Occipital lobe (tissue), 1 donor: ENCODE measurements at regions not wholly inside any gene's neighbourhood (a gene's known extent, or its start where the extent isn't known, plus 50 kb on each side); places are given as distances from the start of the nearest gene placed in this dataset.

Source experiments
- DNase-seq: peaks from one replicate; lab custom pipeline; 2025; lab: John Stamatoyannopoulos, UW

DNA sequence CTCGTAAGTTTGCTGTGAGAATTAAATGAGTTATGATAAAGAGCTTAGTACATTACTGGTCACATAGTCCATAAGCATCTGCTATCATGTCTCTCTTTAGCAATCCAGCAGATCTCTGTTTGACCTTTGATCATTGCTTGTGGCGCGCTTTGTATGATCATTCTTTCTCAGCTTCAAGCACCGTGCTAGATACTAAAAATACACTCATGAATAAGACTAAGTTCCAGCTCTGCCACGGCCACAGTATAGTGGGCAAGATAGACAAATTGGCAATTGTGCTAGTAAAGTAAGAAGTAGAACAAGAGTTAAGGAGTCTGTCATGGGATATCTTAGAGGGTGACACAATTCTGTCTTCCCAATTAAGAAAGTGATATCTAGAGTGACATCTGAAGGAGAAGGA is 75.2 kb upstream of the ADGRF1 start:
- DNase-seq = no peak

DNA sequence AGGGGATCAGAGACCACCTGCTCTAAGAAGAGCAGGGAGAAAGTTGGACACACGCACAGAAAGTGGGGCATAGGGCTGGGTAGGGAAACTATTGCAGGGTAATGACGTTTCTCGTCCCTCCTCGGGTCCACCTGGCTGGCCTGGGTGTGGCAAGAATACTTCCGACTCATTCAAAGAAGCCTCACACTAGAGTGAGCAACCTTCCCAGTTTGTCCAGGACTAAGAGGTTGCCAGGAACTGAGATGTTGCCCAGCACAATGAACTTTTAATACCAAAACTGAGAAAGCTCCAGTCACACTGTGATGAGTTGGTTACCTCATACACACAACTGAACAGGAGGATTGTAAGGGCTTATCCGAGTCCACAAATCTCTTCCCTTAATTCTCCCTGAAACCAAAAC is 74.5 kb upstream of the ADGRF1 start:
- no peak for DNase-seq

DNA sequence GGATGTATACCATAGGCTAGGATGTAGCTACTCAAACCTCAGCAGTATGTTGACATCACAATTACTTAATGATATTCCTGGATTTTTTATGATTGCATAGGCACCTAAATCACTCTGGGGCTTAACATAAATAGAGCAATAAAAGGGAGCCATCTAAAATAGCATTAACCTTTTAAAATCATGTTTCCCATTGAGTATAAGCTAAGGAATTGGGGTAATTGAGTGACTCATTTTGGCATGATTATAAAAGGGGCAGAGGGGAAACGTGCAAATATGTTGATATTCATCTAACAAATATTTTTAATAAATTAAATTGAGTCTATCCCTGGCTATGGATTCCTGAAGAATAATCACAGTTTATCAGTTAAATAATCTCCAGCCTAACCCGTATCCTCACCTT is 74.0 kb upstream of the ADGRF1 start:
- no peak for DNase-seq

DNA sequence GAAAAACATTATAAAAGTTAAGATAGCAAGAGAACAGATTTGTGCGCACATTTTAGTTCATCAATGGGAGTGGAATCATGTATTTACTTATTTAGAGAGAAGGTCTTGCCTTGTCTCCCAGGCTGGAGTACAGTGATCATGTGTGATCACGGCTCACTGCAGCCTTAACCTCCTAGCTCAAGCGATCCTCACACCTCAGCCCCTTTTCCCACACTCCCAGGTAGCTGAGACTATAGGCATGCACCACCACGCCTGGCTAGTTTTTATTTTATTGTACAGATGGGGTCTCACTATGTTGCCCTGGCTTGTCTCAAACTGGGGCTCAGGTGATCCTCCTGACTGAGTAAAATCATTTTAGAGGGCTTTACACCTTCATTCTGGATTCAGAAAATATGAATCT is 72.3 kb upstream of the ADGRF1 start:
- no peak for DNase-seq

DNA sequence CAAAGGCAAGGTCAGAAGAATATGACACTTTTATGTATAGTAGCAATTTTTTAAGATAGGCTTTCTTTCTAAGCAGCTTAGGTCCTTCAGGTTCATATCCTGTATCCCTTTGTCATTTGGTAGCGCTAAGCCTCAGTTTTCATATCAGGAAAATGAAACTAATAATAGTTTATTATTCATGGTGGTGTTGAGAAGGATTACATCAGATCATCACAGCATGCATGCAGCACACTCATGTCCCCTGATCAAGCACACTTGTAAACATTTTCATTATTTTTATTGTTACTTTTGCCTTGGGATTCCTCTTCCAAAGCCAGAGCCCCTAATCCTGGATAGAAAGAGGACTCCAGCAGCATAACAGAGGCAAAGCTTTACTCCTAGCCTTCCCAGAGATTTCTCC is 70.2 kb upstream of the ADGRF1 start:
- no peak for DNase-seq

DNA sequence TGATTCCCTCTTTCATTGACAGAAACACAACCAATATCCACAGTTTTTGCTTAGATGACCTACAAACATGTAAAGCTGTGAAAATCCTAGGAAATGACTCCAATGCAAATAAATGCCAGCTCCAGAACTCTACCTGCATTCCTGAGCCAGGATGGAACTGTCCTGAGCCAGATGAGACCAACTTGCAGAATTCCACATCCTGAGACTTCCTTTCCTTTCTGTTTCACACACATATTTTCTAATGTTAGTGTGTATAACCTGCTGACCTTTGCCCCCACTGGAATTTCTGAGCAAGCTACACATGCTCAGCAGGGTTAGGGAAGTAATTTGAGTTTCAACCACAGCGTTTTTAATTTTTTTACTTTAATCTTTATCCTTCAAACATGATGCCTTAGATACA is 69.6 kb upstream of the ADGRF1 start:
- DNase-seq = no peak

DNA sequence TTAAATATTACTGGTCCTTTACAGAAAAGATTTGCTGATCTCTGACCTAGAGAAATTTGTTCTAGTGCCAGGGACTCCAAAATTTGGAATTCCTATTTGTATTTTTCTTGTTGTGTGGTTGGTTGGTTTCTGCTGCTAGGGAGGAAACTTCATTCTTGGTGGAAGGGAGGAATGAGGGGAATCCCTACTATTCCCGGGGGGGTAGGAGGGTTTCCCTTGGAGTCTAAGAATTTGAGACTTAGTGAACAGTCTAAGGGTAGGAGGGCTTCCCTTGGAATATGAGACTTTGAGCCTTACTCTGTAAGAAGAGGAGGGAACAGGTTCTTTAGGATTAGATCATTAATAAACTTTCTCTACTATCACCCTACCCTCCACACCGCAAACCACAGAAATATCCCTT is 67.1 kb upstream of the ADGRF1 start:
- no peak for DNase-seq

DNA sequence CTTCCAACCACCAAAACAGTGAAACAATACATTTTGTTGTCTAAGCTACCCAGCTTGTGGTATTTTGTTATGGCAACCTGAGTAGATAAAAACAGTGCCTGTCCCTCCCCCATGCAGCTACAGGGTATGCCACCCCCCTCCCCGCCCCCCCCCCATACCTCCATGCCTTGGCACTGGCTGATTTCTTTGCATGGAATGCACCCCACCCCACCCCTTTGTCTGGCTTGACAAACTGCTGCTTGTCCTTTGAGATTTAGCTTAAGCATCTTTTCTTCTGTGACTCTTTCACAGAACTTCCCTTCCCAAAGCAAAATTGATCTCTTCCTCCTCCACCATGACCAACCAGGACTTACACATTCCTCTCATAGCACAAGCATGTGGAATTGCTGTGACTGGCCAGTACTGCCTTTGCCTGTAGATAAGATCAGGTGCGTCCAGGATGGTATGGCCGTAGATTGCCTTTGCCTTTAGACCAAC is 64.6 kb upstream of the ADGRF1 start:
- no peak for DNase-seq

DNA sequence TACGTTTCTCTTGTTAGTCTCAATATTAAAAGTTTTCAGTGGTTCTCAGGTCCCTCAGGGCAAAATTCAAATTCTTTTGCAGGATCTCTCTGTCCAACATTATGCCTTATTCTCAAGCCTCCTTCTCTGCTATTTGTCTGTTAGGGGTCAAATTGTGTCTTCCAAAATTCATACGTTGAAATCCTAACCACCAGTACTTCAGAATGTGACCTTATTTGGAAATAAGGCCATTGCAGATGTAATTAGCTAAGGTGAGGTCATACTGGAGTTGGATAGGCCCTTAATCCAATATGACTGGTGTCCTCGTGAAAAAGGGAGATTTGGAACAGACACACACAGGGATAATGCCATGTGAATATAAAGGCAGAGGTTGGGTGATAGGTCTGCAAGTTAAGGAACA is 64.1 kb upstream of the ADGRF1 start:
- no peak for DNase-seq

DNA sequence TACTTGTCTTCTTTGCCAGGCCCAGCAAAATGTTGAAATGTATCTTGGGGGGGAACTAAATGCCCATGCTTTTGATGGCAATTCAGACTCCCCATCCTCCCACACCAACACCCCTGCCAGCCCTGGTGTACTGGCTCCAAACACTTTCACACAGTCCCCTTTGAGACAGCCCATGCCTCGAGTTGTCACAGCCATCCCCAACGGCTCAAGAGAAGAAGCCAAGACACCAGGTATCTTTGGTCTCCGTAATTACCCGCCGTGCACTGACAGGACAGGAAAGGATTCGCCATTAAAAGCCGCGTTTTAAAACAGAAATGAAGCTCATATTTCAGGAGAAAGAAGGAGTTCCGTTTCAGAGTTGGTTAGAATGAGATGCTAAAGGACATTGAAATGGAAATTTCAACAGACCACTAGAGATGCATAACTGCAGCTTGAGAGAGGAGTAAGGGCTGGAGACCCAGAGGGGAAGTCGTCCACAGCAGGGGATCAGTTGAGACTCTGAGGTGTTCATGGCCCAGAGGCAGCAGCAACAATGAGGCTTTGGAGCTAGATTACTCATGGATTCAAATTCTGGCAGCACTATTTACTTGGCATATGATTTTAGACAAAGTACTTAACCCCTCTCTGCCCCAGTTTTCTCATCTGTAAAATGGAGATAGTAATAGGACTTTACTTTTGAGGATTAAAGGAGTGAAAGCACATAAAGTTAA is 63.5 kb upstream of the ADGRF1 start:
- DNase-seq = no peak

DNA sequence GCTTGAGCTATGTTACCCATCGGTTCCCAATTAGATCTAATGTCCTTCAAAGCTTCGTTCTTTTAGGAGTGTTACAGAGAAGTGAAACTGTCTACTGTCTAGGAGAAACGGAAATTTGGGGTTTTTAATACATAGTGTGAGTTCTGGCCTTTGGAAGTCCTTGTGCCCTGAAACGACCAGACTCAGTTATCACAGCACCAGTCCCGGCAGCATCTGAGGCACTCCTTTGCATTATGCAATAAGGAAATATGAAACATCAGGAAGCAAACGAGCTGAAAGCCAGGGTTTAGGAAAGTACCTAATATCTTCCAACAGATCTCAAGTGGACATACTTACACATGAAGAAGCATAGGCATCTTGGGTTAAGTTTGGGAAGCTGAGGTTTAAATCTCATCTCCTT is 61.8 kb upstream of the ADGRF1 start:
- no peak for DNase-seq

DNA sequence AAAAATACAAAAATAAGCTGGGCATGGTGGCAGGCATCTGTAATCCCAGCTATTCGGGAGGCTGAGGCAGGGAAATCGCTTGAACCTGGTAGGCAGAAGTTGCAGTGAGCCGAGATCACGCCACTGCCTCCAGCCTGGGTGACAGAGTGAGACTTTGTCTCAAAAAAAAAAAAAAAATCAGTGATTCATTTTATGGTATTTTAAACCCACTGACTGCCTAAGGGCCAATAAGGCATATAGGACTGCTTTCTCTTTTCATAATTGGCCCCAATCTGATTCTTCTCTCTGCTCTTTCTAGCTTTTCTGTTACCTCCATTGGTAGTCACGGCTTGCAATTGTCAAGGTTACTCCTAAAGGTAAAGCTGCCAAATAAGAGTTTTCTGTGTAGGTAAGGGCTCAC is 60.2 kb upstream of the ADGRF1 start:
- no peak for DNase-seq

DNA sequence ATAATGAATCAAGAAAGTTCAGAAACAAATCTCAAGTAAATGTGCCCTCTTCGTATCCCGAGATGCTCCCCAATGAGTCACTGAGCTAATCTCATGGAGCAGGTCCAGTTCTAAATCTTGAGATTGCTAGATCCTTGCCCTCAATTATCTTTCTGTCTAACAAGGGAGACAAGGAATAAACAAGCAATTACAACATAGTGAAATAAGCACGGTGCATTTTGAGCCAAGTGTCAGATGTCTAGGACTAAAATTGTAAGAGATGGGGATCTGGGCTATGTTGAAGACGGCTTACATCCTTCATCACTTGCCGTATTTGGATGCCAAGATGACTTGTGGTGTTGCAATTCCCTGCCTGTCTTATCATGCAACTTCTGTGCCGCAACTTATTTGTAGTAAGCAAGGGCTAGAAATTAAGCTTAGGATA is 56.5 kb upstream of the ADGRF1 start:
- DNase-seq = no peak

DNA sequence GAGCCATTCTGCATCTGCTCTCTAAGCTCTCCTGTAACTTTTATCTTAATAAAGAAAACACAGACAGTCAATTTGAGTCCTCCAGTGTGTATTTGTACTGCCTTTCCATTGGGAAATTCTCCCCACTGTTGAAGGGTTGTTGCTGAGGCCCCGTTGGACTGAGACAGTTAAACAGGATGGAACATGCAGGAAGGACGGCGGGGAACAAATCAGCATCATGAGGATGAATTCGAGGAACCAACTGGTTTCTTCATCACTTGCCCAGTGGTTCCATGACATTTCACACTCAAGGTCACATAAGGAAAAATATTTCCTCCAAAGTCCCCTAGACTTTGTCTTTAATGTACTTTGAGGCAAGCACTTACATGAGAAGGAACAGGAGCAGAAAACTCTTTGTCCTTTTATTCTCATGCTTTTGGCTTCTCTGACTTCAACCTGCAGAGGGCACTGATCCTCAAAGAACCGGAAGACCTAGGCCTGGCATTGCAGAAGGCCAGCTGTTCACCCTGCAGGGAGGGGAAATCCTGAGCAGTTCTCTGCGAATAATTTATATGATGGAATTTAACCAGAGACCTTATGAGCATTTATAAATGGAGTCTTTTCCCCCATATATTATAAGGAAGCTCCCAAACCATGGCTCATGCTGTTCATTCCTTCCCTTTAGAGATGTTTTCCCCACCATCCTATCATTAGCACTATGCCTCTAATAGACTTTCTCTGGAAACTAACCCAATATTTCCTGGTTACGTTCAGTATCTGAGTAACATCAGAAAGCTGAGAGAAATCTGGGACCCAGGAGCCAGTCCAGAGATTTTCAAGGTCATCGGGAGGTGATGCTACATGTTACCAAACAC is 55.2 kb upstream of the ADGRF1 start:
- DNase-seq = peak; percentile 47

DNA sequence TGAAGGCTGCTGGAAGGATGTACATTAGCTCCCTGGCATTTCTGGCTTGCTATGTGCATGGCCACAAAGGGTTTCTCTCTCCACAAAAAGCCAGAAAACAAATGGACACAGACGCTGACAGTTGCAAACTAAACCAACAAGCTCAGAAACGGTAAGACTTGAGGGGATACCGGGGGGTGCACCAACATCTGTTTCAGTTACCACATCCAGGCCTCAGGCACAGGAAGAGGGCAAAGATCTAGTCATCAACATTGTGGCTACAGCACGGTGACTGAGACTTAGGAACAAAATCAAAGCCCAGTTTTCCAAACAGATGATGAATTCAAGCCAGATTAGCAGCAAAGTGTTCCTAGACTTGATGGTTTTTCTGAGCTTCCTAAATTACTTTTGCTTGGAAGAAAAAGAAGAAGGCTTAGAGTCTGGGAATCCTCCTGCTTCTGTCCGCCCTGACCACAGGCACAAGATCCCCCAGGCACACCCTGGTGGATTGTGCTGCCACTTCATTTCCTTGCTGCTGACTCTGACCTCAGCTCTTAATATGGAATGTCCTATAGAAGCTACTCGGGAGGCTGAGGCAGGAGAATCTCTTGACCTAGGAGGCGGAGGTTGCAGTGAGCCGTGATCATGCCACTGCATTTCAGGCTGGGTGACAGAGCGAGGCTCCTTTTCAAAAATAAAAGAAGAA is 54.2 kb upstream of the ADGRF1 start:
- no peak for DNase-seq

DNA sequence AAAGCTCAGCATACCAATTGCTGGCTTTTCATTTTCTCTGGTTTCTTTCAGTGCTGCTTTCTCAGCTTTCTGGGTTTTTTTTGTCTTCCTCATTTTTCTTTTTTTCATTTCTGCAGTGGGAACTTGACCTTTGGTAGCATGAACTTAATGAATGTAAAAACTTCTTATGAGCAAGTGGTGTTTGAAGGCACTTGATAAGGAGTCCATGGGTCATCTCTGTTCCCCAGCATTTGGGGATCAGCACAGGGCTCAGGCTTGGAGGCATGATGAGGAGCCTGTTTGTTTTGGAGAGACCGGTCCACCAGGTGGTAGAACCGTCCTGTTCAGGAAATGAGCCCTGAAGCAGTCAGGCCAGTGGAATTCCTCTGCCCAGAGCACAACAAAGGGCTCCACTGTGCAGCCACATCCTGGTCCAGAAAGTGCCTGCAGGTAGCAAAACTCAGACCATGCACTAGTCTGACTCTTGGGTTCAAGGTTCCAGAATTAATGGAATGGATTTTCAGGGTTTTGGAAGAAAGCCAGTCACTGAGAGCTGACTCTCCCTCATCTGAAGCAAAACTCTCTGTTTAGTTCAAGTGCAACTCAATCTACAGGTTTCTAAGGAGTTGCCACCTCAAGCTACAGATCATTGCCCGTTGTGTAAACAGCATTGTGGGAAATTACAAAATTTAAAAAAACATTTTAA is 52.3 kb upstream of the ADGRF1 start:
- DNase-seq = no peak

DNA sequence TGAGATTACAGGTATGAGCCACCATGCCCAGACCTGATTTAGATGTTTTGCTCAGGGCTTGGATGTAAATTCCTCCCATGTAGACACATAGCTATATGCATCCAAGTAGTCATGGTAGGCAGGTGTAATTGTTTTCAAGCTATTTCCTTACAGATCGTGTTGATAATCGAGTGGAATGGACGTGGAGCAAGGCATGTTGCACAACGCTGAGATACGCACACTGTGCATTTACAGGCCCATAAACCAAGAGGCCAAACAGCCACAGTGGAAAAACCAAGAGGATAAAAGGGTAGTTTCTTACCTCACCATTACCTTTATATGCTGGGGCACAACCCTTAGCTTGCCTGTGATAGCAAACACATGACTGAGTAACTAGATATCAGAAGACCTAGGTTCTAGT is 51.0 kb upstream of the ADGRF1 start:
- no peak for DNase-seq

DNA sequence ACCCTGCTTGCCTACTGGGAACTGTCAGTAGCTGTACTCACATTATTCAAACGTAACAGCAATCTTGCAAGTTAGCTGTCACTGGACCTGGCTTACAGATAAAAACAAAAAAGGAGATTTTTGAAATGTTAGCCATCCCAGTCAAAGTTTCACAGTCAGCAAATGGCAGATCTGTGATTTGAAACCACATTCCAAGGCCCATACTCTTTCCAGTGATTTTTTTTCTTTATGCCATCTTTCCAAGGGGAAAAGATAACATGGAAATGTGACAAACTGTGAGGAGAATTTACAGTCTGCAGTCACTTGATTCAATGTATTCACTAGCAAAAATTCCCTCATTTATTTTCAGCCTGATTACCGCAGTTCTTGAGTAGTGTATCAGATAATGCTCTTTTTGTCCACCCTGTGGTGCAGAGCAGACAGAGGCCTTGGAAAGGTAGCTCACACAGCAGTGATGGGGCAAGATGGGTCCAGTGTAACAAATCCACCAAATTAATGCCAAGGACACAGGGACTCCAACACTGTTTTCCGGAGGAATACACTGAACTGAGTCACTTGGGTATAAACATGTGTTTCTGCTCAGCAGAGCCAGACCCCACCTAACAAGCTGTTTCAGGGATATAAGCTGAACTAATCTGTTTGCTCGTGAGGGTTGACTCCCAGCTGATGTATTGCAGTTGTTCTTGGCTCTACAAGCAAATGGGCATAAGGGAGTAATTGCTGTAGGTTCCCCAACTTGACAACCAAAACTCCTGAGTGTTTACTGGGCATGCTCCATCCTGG is 49.9 kb upstream of the ADGRF1 start:
- DNase-seq = no peak
